ENCODE measurements at regions not wholly inside any gene's neighbourhood (a gene's known extent, or its start where the extent isn't known, plus 50 kb on each side); places are given as distances from the start of the nearest gene placed in this dataset.
A peak's percentile ranks its signal among the peaks of the same experiment; 100 is the strongest.

DNA sequence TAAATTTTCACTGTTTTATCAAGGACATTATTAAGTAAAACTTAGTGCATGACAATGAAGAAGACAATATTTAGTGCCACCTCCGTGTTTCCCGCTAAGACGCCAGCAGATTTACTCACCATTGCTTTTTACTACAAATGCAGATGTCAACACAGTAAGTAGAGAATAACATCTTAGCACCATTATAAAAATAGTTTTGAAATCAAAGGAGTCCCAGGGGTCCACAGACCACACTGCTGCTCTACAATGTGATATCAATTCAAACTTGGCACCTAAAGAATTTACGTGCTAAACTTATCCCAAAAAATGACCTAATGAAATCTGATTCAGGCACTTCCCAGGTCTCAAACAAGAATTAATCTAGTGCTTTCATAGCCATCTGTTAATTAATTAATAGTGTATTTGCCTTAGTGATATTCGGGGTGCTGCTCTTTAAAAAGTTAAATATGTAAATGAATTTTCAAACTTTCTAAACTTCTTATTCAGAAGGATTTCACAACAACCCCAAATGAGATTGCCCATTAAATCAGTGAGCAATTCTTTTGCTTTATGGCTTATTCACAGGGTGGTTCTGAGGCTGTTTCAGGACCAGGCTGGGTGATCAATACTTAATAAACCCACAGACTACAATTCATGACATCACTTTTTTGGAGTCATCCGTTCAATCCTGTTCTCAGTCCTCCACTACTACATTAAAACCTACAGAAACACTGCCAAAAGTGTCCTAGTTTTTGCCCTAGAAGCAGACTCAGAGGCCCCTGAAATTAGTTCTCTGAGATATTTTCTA, 161.3 kb upstream of the LMNTD1 start:
- no peak overlapping the region for H3K4me3 ChIP-seq
- DNase-seq (no peak), ATAC-seq (no peak)
- TF ChIP-seq, protein P1, sequence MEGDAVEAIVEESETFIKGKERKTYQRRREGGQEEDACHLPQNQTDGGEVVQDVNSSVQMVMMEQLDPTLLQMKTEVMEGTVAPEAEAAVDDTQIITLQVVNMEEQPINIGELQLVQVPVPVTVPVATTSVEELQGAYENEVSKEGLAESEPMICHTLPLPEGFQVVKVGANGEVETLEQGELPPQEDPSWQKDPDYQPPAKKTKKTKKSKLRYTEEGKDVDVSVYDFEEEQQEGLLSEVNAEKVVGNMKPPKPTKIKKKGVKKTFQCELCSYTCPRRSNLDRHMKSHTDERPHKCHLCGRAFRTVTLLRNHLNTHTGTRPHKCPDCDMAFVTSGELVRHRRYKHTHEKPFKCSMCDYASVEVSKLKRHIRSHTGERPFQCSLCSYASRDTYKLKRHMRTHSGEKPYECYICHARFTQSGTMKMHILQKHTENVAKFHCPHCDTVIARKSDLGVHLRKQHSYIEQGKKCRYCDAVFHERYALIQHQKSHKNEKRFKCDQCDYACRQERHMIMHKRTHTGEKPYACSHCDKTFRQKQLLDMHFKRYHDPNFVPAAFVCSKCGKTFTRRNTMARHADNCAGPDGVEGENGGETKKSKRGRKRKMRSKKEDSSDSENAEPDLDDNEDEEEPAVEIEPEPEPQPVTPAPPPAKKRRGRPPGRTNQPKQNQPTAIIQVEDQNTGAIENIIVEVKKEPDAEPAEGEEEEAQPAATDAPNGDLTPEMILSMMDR (IDR thresholded peaks at IDR 0.05), result no peak
- intact Hi-C loops (cut with DNase I), result no loop called here
- H3K9me3 ChIP-seq, result peaks cover 10% of the 10 kb centered on the region
- H3K27ac ChIP-seq, result no peak overlapping the region
- no peaks in the 10 kb centered on the region for H3K4me1 ChIP-seq
- H3K36me3 ChIP-seq, result no peaks in the 10 kb centered on the region
- H3K27me3 ChIP-seq, result no peaks in the 10 kb centered on the region

DNA sequence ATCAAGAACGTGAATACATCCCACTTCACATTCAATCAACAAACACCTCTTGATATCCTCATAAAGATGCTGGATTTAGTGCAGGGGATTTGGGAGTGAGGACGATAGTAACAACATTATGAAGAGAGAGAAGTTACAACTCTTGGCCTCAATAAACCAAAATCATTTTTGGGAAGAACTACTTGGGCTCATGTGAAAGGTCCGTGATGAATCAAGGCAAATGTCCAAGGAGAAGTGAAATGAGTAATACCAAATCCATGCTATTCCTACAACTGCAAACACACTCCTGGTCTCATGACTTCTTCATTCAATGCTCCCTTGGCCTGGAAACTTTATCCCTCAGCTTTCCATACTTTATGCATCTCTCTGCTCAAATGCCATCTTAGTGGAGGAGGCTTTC, 162.0 kb upstream of the LMNTD1 start:
- Histone ChIP-seq H3K27me3 (no peaks in the 10 kb centered on the region), H3K4me1 (no peaks in the 10 kb centered on the region), H3K27ac (no peak overlapping the region), H3K4me3 (no peak overlapping the region), H3K36me3 (no peaks in the 10 kb centered on the region), H3K9me3 (peaks cover 10% of the 10 kb centered on the region)
- ATAC-seq (no peak), DNase-seq (no peak)
- intact Hi-C loops (cut with DNase I), result no loop called here
- TF ChIP-seq, protein P1 (IDR thresholded peaks at IDR 0.05), result no peak

DNA sequence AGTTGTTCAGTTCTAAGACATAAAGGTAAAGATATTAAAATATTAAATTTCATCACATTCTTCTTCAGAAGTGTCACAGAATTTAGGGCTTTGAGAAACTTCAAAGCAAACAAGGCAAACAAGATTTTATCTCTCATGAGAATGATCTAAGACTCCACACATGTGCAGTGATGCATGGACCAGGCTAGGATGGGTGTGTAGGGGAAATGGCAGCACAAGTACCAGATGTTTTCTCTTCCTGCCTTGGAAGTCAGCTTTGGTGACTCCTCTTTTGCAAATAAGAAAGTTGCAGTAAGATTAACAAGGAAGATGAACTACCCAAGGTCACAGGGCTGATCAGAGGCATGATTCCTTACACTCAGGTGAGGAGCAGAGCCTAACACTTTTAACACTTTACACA, 163.8 kb upstream of the LMNTD1 start:
- no peak for DNase-seq
- H3K36me3 ChIP-seq, result no peaks in the 10 kb centered on the region
- intact Hi-C loops (cut with DNase I), result no loop called here
- TF ChIP-seq, protein P1 (IDR thresholded peaks at IDR 0.05), result no peak
- no peaks in the 10 kb centered on the region for H3K27me3 ChIP-seq
- no peaks in the 10 kb centered on the region for H3K9me3 ChIP-seq
- ATAC-seq, result no peak
- no peaks in the 10 kb centered on the region for H3K4me1 ChIP-seq
- no peak overlapping the region for H3K4me3 ChIP-seq
- H3K27ac ChIP-seq, result no peak overlapping the region

DNA sequence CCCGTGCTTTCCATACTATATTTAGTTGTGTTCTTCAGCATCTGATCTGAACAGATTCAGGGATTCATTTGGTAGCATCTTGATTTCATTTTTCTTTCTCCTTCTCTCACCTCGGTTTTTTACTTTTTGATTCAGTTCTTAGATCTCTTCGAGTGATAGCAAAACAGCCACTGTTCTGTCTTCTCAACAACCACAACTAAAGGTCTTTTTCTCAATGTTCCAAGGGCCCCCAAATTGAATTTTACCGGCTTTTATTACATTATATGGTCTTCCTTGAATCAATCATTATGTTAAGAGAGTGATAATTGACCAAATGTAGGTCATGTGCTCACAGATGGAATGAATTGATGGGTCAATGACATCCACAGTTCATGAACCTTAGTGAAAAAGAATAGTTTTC, 164.5 kb upstream of the LMNTD1 start:
- Histone ChIP-seq H3K27me3 (no peaks in the 10 kb centered on the region), H3K4me3 (no peak overlapping the region), H3K36me3 (no peaks in the 10 kb centered on the region), H3K27ac (no peak overlapping the region), H3K4me1 (no peaks in the 10 kb centered on the region), H3K9me3 (no peaks in the 10 kb centered on the region)
- DNase-seq (no peak), ATAC-seq (no peak)
- TF ChIP-seq, protein P1 (IDR thresholded peaks at IDR 0.05), result no peak
- intact Hi-C loops (cut with DNase I), result no loop called here

DNA sequence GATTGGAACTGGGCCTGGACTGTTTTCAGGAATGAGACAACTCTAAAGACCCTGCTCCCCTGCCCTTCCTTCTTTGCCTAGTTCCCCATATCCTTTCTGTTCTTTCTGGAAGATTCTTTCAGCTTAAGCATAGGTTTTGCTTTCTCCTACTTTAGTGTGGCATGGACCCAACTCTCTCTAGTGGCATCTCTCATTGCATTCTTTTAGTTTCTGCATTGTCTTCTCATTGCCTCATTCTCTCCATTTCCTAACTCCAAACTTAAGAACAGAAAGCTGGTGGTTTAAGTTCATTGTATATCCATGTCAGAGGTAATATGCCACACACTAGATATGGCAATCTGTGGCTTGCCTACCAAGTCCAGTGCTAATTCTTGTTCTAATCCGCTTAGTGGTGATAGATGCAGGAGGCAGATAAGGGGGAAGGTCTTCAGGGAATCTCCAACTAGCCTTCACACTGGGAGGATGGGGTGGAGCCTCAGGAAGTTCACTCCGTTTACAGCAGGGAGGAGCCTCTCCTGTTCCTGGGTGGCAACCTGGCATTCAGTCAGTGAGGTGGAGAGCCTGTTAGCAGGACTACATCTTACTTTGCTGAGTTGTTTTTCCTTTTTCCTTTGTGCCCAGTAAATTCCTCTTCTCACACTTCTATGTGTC, 165.1 kb upstream of the LMNTD1 start:
- Histone ChIP-seq H3K4me3 (no peak overlapping the region), H3K27me3 (no peaks in the 10 kb centered on the region), H3K27ac (no peak overlapping the region), H3K36me3 (no peaks in the 10 kb centered on the region), H3K4me1 (no peaks in the 10 kb centered on the region), H3K9me3 (no peaks in the 10 kb centered on the region)
- TF ChIP-seq, protein P1 (IDR thresholded peaks at IDR 0.05), result no peak
- DNase-seq (no peak), ATAC-seq (peak; percentile 28)
- intact Hi-C loops (cut with DNase I), result no loop called here
